IPS DF 6.9 (cell line): ENCODE measurements at regions not wholly inside any gene's neighbourhood (a gene's known extent, or its start where the extent isn't known, plus 50 kb on each side); places are given as distances from the start of the nearest gene placed in this dataset.

Experiments used
- DNase-seq: peaks from one replicate; pipeline ENCODE4 v3.0.0-alpha.2; 2013; ENCODE audit warnings: low read depth, low spot score
- H3K27ac ChIP-seq: one replicate; pipeline ENCODE4 v1.5.1; 2013; ENCODE audit warnings: low read length, control low read depth
- H3K27me3 ChIP-seq: 2 replicates; pipeline ENCODE4 v1.6.1; 2013; ENCODE audit warnings: mild to moderate bottlenecking, low read length; ENCODE audit not compliant: control insufficient read depth, insufficient read depth
- H3K36me3 ChIP-seq: 2 replicates; pipeline ENCODE4 v1.6.1; 2013; ENCODE audit warnings: low read length; ENCODE audit not compliant: control insufficient read depth, insufficient read depth
- H3K4me1 ChIP-seq: 2 replicates; pipeline ENCODE4 v1.6.1; 2013; ENCODE audit warnings: low read length; ENCODE audit not compliant: control insufficient read depth, insufficient read depth
- H3K4me3 ChIP-seq: 2 replicates; pipeline ENCODE4 v1.5.1; 2013; ENCODE audit warnings: mild to moderate bottlenecking, low read length
- H3K9me3 ChIP-seq: 2 replicates; pipeline ENCODE4 v1.6.1; 2013; ENCODE audit warnings: low read length, inconsistent platforms; ENCODE audit not compliant: control insufficient read depth, insufficient read depth
- WGBS: extraction: QIAGEN DNeasy Blood & Tissue Kit; methylation state at CpG from one replicate; pipeline ENCODE4 v1.1.7; 2013; ENCODE audit warnings: mixed read lengths, missing lambda C conversion rate; ENCODE audit not compliant: insufficient read length, insufficient coverage; 5-methylcytosine and 5-hydroxymethylcytosine counted together

DNA sequence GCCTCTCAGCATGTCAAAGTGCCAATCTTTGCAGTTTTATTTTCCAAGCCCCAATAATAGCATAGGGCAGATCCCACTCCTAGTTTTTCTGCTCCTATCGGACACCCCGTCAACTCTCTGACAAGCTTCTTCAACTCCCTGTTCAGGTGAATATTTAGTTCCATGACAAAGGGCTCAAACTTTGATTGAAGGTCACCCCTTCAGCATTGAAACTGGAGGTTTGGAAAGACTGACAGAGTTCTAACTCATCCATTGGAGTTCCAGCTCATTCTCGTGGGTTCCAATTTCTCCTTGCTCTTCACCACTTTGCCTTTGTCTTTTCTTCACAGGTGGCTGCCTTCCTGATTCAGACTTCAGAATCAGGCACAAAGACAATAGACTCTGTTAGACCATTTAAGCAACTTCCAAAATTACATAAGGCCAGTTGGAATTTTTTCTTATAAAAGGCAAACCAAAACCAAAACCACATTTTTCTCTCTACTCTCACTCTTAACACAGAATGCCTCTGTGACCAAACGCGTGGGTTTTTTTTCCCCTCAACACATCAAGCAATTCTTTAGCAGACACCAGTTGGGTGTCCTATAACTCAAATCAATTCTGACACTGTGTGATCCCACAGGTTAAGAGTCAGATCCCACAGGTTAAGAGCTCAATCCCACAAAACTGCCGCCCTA lies 169.3 kb upstream of the USP25 start:
- Histone ChIP-seq H3K4me3 (no peak overlapping the region), H3K36me3 (no peaks in the 10 kb centered on the region), H3K27ac (no peak overlapping the region), H3K9me3 (no peaks in the 10 kb centered on the region), H3K27me3 (no peaks in the 10 kb centered on the region), H3K4me1 (no peaks in the 10 kb centered on the region)
- DNase-seq: no peak
- WGBS: no CpG with 5 or more reads among the region's 6 CpGs

DNA sequence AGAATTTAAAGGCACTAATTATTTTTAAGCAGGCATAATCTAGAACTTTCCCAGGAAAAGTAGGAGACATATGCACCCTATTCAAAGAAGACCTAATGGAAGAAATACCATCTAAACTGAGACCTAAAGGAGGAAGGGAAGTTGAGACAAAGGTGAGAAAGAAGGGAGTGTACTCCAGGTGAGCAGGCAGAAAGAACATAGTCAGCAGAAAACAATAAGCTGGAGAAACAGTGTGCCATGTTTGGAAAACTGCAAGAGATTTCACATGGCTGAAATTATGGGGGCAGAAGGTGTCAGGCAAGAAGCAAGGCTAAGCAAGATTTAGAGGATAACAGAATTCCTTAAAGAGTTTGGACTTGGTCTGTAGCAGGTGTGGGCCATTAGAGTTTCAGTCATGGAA lies 167.0 kb upstream of the USP25 start:
- H3K36me3 ChIP-seq: no peaks in the 10 kb centered on the region
- DNase-seq: no peak
- H3K27me3 ChIP-seq: no peaks in the 10 kb centered on the region
- H3K4me3 ChIP-seq: no peak overlapping the region
- H3K4me1 ChIP-seq: no peaks in the 10 kb centered on the region
- H3K27ac ChIP-seq: no peak overlapping the region
- H3K9me3 ChIP-seq: no peaks in the 10 kb centered on the region

DNA sequence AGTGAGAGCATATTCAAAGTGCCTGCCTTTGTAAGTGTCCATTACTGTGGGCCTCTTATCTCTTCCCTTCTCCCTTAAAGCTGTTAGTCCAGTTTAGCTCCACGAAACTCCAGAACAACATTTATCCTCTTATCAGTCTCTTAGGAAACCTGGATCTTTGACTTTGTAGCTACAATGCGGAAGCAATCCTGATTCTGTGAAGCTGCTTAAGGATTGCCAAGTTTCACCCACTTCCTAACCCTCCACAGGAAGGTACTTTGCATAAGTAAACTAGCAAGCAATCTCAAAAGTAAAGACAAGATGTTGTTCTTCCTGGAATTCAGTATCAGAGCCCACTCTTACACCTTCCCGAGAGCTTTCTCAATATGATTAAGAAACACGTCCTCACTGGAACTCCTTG lies 164.9 kb upstream of the USP25 start:
- Histone ChIP-seq H3K27ac (no peak overlapping the region), H3K9me3 (no peaks in the 10 kb centered on the region), H3K4me1 (no peaks in the 10 kb centered on the region), H3K36me3 (no peaks in the 10 kb centered on the region), H3K4me3 (no peak overlapping the region), H3K27me3 (no peaks in the 10 kb centered on the region)
- WGBS: no CpG with 5 or more reads among the region's 4 CpGs
- no peak for DNase-seq

DNA sequence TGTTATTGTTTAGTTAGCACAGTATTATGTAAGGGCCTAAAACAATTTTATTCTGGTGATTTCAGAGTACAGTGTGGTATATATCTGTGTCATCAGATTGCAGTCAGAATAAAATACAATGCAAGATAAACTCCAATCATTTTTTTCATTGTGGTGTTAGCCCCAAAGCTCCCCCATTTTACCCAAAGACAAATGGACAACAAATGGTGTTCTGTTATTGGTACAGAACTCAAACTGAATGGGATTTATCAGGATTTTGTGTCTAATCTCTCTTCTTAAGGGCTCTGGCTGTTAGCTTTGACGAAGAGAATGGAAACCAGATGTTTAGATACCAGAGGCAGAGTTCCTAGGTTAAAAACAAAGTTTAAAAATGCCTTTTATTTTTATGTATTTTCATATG lies 163.1 kb upstream of the USP25 start:
- Histone ChIP-seq H3K4me1 (no peaks in the 10 kb centered on the region), H3K9me3 (no peaks in the 10 kb centered on the region), H3K27ac (no peak overlapping the region), H3K4me3 (no peak overlapping the region), H3K36me3 (no peaks in the 10 kb centered on the region), H3K27me3 (no peaks in the 10 kb centered on the region)
- DNase-seq: no peak
- no CpG with 5 or more reads among the region's 1 CpG for WGBS

DNA sequence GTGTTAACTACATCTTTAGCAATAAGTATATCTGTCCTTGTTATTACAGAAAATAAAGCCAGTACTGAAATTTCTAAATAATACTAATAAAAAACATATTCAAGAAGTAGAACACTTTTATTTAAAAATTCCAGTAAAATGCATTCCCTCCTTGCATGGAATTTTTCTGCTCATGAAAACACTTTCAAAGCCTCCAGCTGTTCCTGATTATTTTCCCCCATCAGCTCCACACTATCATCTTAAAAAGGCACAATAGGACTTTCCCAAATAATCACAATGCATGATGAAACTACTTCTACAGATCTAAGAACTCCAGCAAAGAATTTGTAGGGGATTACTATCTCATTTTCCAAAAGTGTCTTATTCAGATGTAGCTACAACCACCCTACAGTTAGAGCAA lies 162.6 kb upstream of the USP25 start:
- H3K27me3 ChIP-seq: no peaks in the 10 kb centered on the region
- H3K9me3 ChIP-seq: no peaks in the 10 kb centered on the region
- DNase-seq: no peak
- no peaks in the 10 kb centered on the region for H3K4me1 ChIP-seq
- no peak overlapping the region for H3K4me3 ChIP-seq
- no peaks in the 10 kb centered on the region for H3K36me3 ChIP-seq
- no peak overlapping the region for H3K27ac ChIP-seq

DNA sequence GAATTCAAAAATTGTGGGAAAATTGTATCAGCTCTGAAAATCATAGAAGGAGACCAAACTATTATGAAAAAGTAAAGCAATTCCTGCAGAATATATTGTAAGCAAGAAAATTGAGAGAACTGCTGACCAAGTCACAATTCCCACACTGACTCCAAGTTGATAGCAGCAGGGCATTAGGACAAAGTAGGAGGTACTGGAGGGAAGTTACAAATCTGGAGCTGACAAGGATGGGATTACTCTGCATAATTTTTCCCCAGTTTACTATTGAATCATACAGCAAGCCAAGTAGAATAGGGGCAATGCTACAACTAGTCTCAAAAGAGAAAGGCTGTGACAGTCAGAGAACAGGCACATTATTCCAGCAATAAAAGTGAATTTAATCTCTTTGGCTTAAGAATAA lies 161.3 kb upstream of the USP25 start:
- H3K27ac ChIP-seq: no peak overlapping the region
- H3K27me3 ChIP-seq: no peaks in the 10 kb centered on the region
- no peak for DNase-seq
- no peaks in the 10 kb centered on the region for H3K4me1 ChIP-seq
- no peaks in the 10 kb centered on the region for H3K36me3 ChIP-seq
- no peak overlapping the region for H3K4me3 ChIP-seq
- H3K9me3 ChIP-seq: no peaks in the 10 kb centered on the region

DNA sequence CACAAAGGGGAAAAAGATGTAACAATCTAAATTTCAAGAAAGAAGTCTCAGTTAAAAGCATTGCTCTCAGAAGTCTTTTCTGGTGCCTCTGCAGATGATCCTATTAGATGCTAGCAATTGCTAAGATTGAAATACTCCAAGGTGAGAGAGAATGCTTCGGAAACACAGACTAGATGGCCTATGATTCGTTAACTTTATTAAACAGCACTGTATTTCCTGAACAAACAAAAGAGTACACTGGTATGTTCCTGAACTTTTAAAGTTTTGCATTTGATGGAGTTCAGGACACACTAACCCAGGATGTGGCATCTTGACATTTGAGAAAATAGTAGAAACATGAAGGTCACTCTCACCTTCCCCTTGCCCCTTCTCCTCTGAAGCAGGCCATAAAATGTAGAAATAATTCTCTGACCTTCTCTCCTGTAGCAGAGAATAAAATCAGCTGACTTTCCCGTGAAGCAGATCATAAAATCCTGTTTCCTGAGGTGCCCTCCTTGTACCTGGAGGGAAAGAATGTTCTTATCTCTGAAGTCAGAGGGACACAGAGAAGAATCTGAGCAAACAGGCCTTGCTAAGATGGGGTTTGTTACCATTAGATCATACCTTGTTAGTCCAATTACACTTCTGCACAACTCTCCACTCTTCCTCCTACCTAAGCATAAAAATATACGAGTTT lies 142.9 kb upstream of the USP25 start:
- H3K27me3 ChIP-seq: no peaks in the 10 kb centered on the region
- no peak overlapping the region for H3K4me3 ChIP-seq
- no CpG with 5 or more reads among the region's 4 CpGs for WGBS
- no peaks in the 10 kb centered on the region for H3K9me3 ChIP-seq
- H3K36me3 ChIP-seq: no peaks in the 10 kb centered on the region
- no peak overlapping the region for H3K27ac ChIP-seq
- H3K4me1 ChIP-seq: no peaks in the 10 kb centered on the region
- DNase-seq: no peak

DNA sequence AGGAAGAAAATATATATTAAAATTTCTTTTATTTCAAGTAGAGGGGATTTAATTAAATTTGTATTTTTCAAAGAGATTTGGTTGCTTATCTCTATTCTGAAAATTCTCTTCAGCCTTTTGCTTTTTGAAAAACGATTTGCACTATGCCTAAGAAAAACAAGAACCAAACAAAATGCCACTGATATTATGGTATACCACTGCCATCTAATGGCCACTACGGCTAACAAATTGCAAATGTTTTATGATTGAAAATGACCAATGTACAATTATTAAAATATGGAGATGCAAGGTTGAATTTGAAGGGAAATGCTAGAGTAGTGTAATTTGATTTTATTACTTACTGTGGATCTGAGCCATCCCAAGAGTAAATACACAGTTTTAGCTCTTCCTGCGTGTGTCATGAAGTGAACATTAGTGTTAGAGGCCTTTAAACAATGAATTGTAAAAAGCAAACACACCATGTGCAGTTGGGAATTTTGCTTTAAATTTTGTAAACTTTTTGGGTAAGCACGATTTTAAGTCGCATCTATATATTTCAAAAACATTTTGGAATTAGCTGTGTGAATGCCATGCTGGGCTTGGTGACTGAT lies 137.4 kb upstream of the USP25 start:
- no peak for DNase-seq
- WGBS: no CpG with 5 or more reads among the region's 5 CpGs
- H3K9me3 ChIP-seq: no peaks in the 10 kb centered on the region
- H3K27ac ChIP-seq: no peak overlapping the region
- no peaks in the 10 kb centered on the region for H3K4me1 ChIP-seq
- H3K4me3 ChIP-seq: no peak overlapping the region
- H3K36me3 ChIP-seq: no peaks in the 10 kb centered on the region
- no peaks in the 10 kb centered on the region for H3K27me3 ChIP-seq

DNA sequence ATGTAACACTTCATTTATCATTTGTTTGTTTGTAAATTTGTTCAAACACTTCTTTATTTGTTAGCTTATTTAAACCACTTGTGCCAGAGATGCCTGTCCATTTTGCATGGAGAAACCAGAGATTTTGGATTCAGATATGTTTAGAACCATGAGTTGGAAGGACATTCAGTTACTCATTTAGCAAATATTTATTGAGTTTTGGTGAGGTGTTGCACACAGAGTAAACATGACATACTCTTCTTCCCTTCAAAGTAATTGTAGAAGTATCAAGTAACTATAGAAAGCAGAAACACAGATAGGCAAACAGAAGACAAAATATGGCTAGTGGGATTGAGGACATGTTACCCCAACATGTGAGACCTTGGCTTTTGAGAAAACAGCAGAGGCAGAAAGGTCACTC lies 136.8 kb upstream of the USP25 start:
- Histone ChIP-seq H3K4me3 (no peak overlapping the region), H3K36me3 (no peaks in the 10 kb centered on the region), H3K27me3 (no peaks in the 10 kb centered on the region), H3K9me3 (no peaks in the 10 kb centered on the region), H3K4me1 (no peaks in the 10 kb centered on the region), H3K27ac (no peak overlapping the region)
- no peak for DNase-seq

DNA sequence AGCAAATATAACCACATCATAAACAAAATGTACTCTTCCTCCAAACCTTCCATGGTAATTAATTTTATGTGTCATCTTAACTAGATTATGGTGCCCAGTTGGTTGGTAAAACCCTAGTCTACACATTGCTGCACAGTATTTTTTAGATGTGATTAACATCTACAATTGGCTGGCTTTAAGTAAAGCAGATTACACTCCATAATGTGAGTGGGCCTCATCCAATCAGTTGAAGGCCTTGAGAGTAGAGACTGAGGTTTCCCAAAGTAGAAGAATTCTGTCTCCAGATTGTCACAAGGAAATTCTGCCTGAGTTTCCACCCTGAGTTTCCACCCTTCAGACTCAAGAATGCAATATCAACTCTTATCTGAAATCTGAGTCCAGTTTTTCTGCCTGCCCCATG lies 128.4 kb upstream of the USP25 start:
- Histone ChIP-seq H3K4me3 (no peak overlapping the region), H3K27me3 (no peaks in the 10 kb centered on the region), H3K4me1 (no peaks in the 10 kb centered on the region), H3K36me3 (no peaks in the 10 kb centered on the region), H3K27ac (no peak overlapping the region), H3K9me3 (no peaks in the 10 kb centered on the region)
- no peak for DNase-seq

DNA sequence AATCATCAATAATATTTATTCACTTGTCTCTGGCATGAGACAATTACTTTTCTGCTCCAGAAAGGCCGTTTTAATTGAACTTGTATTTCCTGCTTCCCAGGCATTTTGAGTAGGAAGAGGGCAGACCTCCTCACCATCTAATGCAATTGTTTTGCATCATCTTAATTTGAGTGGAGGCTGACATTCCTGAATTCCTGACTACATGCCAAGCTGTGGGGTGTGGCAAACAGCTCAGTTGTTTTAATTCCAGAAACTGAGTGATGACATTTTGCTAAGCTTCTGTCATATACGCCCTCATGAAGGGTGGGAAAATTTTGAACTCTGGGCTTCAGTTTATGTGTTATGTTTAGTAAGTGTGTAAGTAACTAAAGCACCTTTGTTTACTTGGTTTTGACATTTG lies 125.4 kb upstream of the USP25 start:
- Histone ChIP-seq H3K9me3 (no peaks in the 10 kb centered on the region), H3K36me3 (no peaks in the 10 kb centered on the region), H3K27me3 (no peaks in the 10 kb centered on the region), H3K4me3 (no peak overlapping the region), H3K4me1 (no peaks in the 10 kb centered on the region), H3K27ac (no peak overlapping the region)
- no peak for DNase-seq
- no CpG with 5 or more reads among the region's 2 CpGs for WGBS
